DND-41 (cell line): ENCODE measurements at regions not wholly inside any gene's neighbourhood (a gene's known extent, or its start where the extent isn't known, plus 50 kb on each side); places are given as distances from the start of the nearest gene placed in this dataset.
"Not testable (repeated sequence)": the region's sequence is repeated elsewhere in the genome, so short reads cannot be mapped to it uniquely, and the experiment has no call there.

Experiments
- EZH2 ChIP-seq: IDR thresholded peaks from 3 replicates; pipeline ENCODE4 v1.6.1; 2012; ENCODE audit warnings: borderline replicate concordance, low read depth, mild to moderate bottlenecking, moderate library complexity, low read length, inconsistent platforms; ENCODE audit not compliant: severe bottlenecking
- TF ChIP-seq, protein P1 (sequence below): IDR thresholded peaks from 2 replicates; pipeline ENCODE4 v1.5.1; 2012; ENCODE audit warnings: borderline replicate concordance, low read length, moderate library complexity, mild to moderate bottlenecking; ENCODE audit not compliant: poor library complexity, severe bottlenecking; ENCODE audit errors: extremely low read depth

DNA sequence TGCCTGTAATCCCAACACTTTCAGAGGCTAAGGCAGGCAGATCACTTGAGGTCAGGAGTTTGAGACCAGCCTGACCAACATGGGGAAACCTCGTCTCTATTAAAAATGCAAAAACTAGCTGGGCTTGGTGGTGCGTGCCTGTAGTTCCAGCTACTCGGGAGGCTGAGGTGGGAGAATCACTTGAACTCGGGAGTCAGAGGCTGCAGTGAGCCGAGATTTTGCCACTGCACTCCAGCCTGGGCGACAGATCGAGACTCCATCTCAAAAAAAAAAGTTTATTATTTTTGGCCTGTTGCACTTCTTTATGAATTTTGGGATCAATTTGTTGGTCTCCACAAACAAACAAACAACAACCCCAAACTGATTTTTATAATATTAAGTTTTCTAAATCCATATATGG lies 143.5 kb upstream of the NPY2R start:
- TF ChIP-seq, protein P1, sequence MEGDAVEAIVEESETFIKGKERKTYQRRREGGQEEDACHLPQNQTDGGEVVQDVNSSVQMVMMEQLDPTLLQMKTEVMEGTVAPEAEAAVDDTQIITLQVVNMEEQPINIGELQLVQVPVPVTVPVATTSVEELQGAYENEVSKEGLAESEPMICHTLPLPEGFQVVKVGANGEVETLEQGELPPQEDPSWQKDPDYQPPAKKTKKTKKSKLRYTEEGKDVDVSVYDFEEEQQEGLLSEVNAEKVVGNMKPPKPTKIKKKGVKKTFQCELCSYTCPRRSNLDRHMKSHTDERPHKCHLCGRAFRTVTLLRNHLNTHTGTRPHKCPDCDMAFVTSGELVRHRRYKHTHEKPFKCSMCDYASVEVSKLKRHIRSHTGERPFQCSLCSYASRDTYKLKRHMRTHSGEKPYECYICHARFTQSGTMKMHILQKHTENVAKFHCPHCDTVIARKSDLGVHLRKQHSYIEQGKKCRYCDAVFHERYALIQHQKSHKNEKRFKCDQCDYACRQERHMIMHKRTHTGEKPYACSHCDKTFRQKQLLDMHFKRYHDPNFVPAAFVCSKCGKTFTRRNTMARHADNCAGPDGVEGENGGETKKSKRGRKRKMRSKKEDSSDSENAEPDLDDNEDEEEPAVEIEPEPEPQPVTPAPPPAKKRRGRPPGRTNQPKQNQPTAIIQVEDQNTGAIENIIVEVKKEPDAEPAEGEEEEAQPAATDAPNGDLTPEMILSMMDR, result not testable (repeated sequence)
- not testable (repeated sequence) for TF ChIP-seq EZH2
